NOMO-1 treated with DMSO at 0.1 percent for 48 hours (cell line): ENCODE measurements at regions not wholly inside any gene's neighbourhood (a gene's known extent, or its start where the extent isn't known, plus 50 kb on each side); places are given as distances from the start of the nearest gene placed in this dataset.
"Not testable (repeated sequence)": the region's sequence is repeated elsewhere in the genome, so short reads cannot be mapped to it uniquely, and the experiment has no call there.

Source experiments
- DNase-seq: peaks from one replicate; lab custom pipeline; 2025; ENCODE audit not compliant: unreplicated experiment; lab: John Stamatoyannopoulos, UW

GRCh38 chr2:36168115-36168514 is 187.5 kb upstream of the CRIM1 start:
- no peak for DNase-seq

- DNase-seq: no peak
Measured at GRCh38 chr2:36165132-36165531, 190.4 kb upstream of the CRIM1 start.

- DNase-seq: no peak
Measured at GRCh38 chr2:36163520-36164254, 191.9 kb upstream of the CRIM1 start.

GRCh38 chr2:36157093-36157492 is 198.5 kb upstream of the CRIM1 start:
- DNase-seq: not testable (repeated sequence)

- no peak for DNase-seq
Measured at GRCh38 chr2:36147670-36148390, 207.7 kb upstream of the CRIM1 start.

- DNase-seq: no peak
Measured at GRCh38 chr2:36146765-36147164, 208.8 kb upstream of the CRIM1 start.

- no peak for DNase-seq
Measured at GRCh38 chr2:36140391-36140790, 215.2 kb upstream of the CRIM1 start.

- no peak for DNase-seq
Measured at GRCh38 chr2:36137612-36138011, 218.0 kb upstream of the CRIM1 start.

GRCh38 chr2:36134281-36134680 is 221.3 kb upstream of the CRIM1 start:
- DNase-seq: no peak

- no peak for DNase-seq
Measured at GRCh38 chr2:36128359-36128758, 227.2 kb upstream of the CRIM1 start.

- DNase-seq: no peak
Measured at GRCh38 chr2:36125702-36126101, 229.9 kb upstream of the CRIM1 start.

GRCh38 chr2:36123995-36124394 is 231.6 kb upstream of the CRIM1 start:
- DNase-seq: no peak

GRCh38 chr2:36097022-36097421 is 258.6 kb upstream of the CRIM1 start:
- DNase-seq: no peak

- not testable (repeated sequence) for DNase-seq
Measured at GRCh38 chr2:36091844-36092741, 263.5 kb upstream of the CRIM1 start.

GRCh38 chr2:36088716-36089328 is 266.8 kb upstream of the CRIM1 start:
- DNase-seq: no peak

GRCh38 chr2:36087344-36087743 is 268.2 kb upstream of the CRIM1 start:
- DNase-seq: no peak

- no peak for DNase-seq
Measured at GRCh38 chr2:36079793-36080192, 275.8 kb upstream of the CRIM1 start.

- no peak for DNase-seq
Measured at GRCh38 chr2:36074008-36074407, 281.6 kb upstream of the CRIM1 start.

GRCh38 chr2:36071698-36072097 is 283.9 kb upstream of the CRIM1 start:
- DNase-seq: no peak

- DNase-seq: no peak
Measured at GRCh38 chr2:36069074-36069473, 286.5 kb upstream of the CRIM1 start.

- no peak for DNase-seq
Measured at GRCh38 chr2:36068086-36068485, 287.5 kb upstream of the CRIM1 start.
